ENCODE measurements at regions not wholly inside any gene's neighbourhood (a gene's known extent, or its start where the extent isn't known, plus 50 kb on each side); places are given as distances from the start of the nearest gene placed in this dataset.
"Not testable (repeated sequence)": the region's sequence is repeated elsewhere in the genome, so short reads cannot be mapped to it uniquely, and the experiment has no call there.

DNA sequence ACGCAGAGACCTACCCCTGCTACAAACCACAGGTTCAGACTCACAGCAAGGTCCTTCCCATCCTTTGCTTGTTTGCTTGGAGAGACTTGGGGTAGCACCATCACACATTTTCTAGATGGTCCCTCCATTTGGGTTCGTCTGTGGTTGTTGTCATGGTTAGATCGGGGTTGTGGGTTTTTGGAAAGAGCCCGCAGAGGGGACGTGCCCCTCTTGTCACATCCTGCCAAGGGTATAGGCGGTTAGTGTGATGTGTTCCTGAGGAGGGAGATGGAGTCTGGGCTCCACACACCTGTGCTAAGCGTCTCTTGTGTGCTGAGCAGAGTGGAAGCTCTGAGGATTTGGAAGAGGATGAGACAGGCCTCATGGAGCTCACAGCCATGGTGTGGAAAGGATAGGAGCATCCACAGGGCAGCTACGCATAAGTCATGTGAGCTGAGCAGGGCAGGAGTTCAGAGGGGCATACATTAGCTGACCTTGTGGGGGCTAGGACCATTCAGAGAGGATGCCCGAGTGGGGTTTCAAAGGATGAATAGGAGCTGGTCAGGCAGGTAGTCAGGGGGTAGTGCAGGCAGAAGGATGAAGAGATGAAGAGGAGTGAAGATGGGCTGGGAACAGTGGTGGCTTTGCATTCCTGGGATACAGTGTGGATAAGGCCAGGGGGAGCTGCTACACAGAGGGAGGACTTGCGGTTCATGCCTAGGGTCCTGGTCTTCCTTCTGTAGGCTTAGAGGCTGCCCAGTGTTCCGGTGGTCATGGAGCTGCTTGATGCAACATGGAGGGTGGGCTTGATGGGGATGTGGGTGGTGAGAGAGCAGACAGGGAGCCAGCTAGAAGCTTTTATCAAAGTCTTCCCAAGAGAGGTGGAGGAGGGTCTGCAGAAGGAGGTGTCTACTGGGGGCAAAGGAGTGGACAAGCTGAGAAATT is 62.9 kb downstream of the ACKR3 start:
- DNase-seq (ENCODE audit: extremely low spot score, insufficient read length, low read depth), result no peak
- FAIRE-seq, result no peak

DNA sequence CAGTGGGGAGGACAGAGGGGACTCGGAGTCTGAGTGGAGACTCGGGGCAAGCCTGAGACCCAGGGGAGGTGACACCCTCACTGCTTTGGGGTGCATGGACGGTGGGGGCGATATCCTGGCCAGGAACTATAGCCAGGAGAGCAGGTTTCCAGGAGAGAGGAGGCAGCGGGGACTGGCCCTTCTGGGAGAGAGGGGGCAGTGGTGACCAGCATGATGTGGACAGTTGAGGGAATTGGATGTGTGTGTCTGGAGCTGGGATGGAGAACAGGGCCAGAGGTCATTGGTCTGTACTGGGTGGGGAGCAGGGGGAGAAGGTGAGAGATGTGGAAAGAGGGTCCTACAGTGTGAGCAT is 63.6 kb downstream of the ACKR3 start:
- FAIRE-seq (no peak), DNase-seq (ENCODE audit: extremely low spot score, insufficient read length, low read depth) (no peak)

DNA sequence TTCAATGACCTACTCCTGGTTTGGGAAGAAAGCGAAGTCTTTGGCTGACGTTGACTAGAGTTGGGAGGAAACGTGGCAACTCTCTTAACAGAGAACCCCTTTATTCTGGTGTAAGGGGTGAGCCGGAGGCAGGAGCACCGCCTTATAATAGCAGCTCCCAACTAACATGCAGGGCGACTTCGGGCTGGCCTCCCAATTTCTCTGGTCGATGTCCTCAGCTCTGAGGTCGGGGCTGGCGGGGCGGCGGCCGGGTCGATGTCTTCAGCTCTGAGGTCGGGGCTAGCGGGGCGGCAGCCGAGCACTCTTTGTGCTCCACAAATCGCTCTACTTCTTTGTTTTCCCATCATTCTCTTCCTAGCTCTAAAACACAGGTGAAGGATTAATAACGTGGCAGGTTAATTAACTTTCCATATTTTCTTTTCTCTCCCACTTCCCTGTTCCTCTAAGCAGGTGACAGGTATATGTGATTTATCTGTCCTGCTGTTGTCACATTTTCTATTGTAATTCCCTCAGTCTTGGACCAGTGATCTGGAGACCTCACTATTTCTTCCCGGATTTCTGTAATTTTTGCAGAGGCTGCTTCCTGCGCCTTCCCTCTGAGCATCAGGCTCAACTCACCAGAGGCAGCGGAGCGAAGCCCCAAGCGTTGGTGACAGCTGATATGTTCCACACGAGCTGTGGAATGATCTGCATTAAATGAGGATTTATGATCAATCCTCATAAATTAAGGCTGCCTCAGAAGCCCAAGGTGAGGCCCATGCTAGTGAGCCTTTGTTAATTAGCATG is 64.3 kb downstream of the ACKR3 start:
- FAIRE-seq, result no peak
- DNase-seq (ENCODE audit: extremely low spot score, insufficient read length, low read depth), result no peak

DNA sequence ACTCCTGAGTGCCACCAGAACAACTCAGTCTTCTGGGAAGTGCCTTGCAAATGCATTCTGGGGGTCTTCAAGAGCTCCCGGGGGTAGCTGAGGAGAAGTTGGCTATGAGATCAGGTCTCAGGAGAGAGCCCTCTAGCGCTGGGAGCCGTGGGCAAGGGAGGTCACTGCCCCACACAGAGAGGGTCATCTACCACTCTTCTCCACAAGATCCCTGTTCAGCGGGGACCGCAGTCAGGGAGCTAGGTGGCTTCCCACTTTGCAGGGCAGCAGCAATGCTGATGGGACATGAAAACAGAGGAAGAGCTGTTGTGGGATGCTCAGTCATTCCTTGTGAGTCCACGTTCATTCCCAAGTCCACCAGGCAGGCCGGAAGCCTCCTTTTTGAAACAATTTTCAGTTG is 66.6 kb downstream of the ACKR3 start:
- FAIRE-seq (no peak), DNase-seq (ENCODE audit: extremely low spot score, insufficient read length, low read depth) (no peak)

- DNase-seq (ENCODE audit: extremely low spot score, insufficient read length, low read depth), result no peak
- no peak for FAIRE-seq
Measured at GRCh38 chr2:236636714-236637470, 67.3 kb downstream of the ACKR3 start.

- DNase-seq (ENCODE audit: extremely low spot score, insufficient read length, low read depth) (no peak), FAIRE-seq (no peak)
Measured at GRCh38 chr2:236637686-236638569, 68.3 kb downstream of the ACKR3 start.

DNA sequence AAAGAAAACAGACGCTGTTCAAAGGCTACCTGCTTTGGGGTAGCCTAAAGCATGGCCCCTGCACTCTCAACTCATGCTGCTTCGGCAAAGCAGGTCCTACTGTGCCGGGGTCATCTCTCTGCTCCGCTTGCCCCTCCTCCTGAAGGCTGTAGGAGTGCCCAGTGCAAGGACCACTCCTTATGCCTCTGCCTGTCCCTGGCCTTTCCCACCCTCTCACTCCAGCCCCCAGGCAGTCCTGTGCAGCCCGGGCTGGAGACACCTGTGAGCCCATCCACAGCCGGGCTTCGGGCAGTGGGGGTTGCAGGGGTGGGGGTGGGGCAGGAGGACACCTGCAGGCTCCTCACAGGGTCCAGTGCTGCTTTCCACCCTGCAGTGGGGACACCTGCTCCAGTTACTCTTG is 69.1 kb downstream of the ACKR3 start:
- DNase-seq (ENCODE audit: extremely low spot score, insufficient read length, low read depth) (no peak), FAIRE-seq (no peak)

GRCh38 chr2:236639461-236640235 is 70.0 kb downstream of the ACKR3 start:
- no peak for DNase-seq (ENCODE audit: extremely low spot score, insufficient read length, low read depth)
- no peak for FAIRE-seq

DNA sequence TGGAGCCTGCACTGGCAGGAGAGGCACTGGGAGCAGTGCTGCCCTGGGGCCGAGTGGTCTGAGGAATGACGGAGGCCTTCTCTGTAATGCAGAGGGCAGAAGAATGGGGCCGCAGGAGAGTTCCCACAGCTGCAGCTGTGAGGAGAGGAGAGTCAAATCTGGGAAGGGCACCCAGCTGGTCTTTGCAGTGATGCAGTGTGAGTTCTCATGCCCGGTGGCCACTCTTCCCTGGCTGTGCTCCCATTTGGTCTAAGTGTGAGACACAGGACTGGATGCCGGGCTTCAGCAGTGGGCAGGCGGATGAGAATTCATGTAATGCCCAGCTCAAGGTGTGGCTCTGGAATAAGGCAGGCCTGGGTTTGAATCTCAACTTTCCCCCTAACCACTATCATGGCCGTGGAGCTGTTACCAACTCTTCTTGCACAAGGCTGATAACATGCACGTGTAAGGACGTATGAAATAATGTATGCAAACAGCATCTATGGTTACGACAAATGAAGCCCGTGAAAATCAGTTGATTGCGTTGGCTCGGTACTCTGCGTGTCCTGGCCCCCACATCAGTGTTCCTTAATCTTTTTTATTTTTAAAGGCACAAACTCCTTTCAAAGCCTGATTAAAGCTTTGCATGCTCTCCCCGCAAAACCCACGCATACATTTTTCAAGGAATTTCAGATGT is 71.6 kb downstream of the ACKR3 start:
- FAIRE-seq (no peak), DNase-seq (ENCODE audit: extremely low spot score, insufficient read length, low read depth) (no peak)

DNA sequence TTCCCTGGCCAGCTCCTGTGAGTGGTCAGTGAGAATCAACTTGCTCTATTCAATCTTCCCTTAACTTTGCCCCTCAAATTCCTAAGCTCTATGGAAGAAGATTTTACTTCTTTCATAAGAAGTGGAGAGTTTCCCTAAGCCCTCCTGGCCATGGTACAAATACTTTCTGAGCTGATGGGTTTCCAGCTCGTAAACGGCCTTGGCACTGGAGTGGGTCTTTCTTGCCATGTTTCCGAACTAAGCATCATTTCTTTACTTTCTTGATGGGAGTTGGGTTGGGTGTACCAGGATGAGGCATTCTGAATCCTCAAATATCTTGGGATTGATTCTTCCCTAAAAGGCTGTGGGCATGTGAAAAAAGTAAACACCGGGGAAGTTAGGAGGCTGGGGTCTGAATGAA is 72.5 kb downstream of the ACKR3 start:
- FAIRE-seq, result no peak
- DNase-seq (ENCODE audit: extremely low spot score, insufficient read length, low read depth), result no peak

DNA sequence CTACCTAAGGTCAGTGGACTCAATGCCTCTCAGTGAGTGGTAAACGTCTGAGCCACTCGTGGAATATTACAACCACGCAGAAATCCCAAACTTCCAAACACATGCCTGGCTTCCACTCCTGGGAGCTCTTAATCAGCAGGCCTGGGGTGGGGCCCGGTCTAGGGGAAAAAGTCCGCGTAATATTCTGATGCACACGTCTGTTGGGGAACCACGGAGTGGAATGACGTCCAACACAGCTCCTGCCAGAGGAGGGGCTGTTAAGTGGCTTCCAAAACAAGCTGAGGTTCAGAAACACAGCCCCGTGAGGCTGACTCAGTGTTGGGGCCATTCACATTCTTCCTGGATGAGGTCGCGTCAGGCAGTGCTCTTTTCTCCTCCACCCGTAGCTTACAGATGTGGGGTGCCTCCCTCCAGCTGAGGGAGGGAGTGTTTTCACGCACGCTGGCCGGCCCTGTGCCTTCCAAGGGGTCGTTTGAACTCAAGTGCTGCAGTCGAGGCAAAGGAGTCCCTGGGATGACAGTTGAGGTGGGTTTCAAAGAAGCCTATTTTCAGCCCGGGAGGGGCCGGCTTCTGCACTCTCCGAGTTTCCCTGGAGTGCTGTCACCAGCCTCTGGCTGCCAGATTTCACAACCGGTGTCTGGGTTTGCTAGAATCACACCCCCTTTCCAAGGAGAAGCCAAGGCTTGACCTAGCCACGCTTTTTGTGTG is 73.1 kb downstream of the ACKR3 start:
- DNase-seq (ENCODE audit: extremely low spot score, insufficient read length, low read depth) (no peak), FAIRE-seq (no peak)

DNA sequence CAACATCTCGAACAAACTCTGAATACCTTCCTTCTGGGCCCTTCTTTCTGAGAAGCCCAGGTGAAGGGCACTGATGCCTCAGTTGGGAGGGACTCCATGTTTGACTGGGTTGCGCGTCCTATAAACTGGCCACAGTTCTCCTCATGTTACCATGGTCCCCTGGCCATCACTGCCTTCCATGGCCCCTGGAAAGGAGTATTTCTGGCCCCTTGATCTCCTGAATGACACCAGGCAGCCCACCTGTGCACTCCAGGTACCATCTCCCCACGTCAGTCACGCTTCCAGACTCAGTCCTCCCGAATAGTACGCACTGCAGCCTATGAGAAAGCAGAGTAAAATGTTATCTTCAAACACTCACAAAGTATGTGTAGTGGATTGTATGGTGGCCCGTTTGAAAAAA is 73.9 kb downstream of the ACKR3 start:
- FAIRE-seq (no peak), DNase-seq (ENCODE audit: extremely low spot score, insufficient read length, low read depth) (no peak)

DNA sequence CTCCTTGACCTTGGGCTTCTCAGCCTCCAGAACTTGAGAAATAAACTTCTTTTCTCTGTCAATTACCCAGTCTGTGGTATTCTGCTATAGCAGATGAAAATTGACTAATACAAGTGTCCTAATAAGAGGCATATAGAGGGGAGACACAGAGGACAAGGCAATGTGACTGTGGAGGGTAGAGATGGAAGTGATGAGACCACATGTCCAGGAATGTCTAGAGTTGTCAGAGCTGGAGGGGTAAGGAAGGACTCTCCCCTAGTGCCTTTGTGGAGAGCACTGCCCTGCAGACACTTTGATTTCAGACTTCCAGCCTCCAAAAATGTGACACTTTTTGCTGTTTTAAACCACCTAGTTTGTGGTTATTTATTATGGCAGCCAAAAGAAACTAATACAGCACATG is 74.4 kb downstream of the ACKR3 start:
- DNase-seq (ENCODE audit: extremely low spot score, insufficient read length, low read depth) (no peak), FAIRE-seq (no peak)

- FAIRE-seq, result no peak
- no peak for DNase-seq (ENCODE audit: extremely low spot score, insufficient read length, low read depth)
Measured at GRCh38 chr2:236644502-236644911, 74.9 kb downstream of the ACKR3 start.

GRCh38 chr2:236645141-236645540 is 75.5 kb downstream of the ACKR3 start:
- not testable (repeated sequence) for FAIRE-seq; DNase-seq (ENCODE audit: extremely low spot score, insufficient read length, low read depth)

DNA sequence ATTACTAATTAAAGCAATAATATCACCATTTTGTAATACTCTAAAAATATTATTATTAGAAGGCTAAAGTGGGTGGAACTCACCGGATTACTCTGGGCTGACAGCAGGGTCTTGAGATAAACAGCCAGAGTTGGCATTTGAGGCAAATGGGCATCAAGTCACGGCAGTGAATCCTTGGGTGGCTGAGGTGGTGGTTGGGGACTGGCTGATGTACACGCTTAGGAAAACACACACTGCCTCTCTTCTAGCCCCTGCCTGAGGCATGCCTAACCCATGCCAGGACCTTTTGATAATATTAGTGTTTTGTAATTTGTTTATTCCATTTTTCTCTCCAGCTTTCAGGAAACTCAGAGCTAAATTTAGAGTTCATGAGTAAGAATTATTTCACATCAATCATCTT is 76.8 kb downstream of the ACKR3 start:
- FAIRE-seq (no peak), DNase-seq (ENCODE audit: extremely low spot score, insufficient read length, low read depth) (no peak)

DNA sequence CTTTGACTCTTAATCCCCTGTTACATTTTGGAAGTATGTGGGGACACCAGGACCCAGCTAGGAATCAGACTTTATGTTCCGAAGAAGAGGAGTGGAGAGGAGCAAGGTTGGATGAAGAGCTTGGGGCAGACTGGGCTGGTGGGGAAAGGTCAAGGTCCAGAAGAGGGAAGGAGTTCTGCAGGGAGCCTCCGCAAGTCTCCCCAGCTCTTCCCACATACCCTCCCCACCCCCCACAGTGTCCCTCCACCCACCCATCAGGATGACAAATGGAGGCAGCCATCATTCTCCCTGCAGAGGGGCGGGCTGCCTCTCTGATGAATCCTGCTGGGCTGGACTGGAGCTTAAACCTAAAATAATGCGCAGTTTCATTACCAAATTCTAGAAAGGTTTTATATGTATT is 77.2 kb downstream of the ACKR3 start:
- no peak for FAIRE-seq
- no peak for DNase-seq (ENCODE audit: extremely low spot score, insufficient read length, low read depth)

GRCh38 chr2:236647621-236648020 is 78.0 kb downstream of the ACKR3 start:
- FAIRE-seq (no peak), DNase-seq (ENCODE audit: extremely low spot score, insufficient read length, low read depth) (no peak)

All from GM18507 (cell line).